ENCODE measurements at regions not wholly inside any gene's neighbourhood (a gene's known extent, or its start where the extent isn't known, plus 50 kb on each side); places are given as distances from the start of the nearest gene placed in this dataset.

DNA sequence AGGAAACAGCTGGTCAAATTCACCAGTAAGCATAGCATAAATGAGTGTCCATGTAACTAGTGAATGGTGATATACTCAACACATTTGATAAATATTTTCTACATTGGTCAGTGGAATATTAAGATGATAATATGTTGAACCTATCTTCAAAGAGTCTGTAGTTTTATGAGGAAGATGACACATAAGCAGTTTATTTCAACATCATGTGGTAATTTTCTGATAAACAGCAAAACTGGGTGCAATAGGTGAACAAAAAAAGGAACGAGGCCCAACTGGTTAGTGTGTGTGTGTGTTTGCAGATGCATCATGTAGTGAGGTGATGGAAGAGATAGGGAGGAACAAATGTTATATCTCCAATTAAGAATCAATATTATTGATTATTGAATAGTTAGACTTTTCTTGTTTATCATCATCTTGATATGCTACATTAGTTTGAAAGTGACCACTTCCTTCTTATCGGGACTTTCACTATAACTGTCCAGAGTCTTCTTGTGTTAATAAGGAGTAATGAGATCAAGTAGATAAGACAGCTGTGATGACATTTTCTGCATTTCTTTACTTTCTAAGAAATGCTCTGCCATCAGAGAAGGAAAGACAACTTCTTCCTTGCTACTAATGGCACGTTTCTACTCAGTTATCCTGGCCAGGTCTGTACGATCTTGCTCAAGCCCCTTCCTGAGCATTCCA is 270.7 kb downstream of the ETS1 start:
- TF ChIP-seq, protein P1, sequence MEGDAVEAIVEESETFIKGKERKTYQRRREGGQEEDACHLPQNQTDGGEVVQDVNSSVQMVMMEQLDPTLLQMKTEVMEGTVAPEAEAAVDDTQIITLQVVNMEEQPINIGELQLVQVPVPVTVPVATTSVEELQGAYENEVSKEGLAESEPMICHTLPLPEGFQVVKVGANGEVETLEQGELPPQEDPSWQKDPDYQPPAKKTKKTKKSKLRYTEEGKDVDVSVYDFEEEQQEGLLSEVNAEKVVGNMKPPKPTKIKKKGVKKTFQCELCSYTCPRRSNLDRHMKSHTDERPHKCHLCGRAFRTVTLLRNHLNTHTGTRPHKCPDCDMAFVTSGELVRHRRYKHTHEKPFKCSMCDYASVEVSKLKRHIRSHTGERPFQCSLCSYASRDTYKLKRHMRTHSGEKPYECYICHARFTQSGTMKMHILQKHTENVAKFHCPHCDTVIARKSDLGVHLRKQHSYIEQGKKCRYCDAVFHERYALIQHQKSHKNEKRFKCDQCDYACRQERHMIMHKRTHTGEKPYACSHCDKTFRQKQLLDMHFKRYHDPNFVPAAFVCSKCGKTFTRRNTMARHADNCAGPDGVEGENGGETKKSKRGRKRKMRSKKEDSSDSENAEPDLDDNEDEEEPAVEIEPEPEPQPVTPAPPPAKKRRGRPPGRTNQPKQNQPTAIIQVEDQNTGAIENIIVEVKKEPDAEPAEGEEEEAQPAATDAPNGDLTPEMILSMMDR (IDR thresholded peaks at IDR 0.05), result no peak
- no peaks in the 10 kb centered on the region for H3K36me3 ChIP-seq
- H3K27ac ChIP-seq, result no peak overlapping the region
- H3K9me3 ChIP-seq, result no peaks in the 10 kb centered on the region
- no peaks in the 10 kb centered on the region for H3K4me1 ChIP-seq
- H3K27me3 ChIP-seq, result no peaks in the 10 kb centered on the region
- no peak for DNase-seq (ENCODE audit: low spot score)
- no peak overlapping the region for H3K4me3 ChIP-seq

DNA sequence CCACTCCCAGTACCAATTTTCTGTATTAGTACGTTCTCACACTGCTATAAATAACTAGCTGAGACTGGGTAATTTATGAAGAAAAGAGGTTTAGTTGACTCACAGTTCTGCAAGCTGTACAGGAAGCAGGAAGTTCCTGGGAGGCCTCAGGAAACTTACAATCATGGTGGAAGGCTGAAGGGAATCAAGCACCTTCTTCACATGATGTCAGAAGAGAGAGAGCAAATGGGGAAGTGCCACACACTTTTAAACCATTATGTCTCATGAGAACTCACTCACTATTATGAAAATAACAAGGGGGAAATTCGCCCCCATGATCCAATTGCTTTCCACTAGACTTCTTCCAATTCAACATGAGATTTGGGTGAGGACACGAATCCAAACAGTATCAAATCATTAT is 271.4 kb downstream of the ETS1 start:
- DNase-seq (ENCODE audit: low spot score), result no peak
- Histone ChIP-seq H3K36me3 (no peaks in the 10 kb centered on the region), H3K27me3 (no peaks in the 10 kb centered on the region)

DNA sequence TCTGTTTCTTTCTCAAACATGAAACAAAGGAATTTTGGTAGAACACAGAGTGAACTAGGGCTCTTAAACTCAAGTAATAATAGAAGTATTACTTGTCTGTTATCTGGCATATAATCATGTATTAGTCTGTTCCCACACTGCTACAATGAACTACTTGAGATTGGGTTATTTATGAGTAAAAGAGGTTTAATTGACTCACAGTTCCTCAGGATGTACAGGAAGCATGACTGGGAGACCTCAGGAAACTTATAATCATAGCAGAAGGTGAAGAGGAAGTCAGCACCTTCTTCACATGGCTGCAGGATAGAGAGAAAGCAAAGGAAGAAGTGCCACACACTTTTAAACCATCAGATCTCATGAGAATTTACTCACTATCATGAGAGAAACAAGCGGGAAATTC is 273.4 kb downstream of the ETS1 start:
- TF ChIP-seq, protein P1 (IDR thresholded peaks at IDR 0.05), result no peak
- no peak overlapping the region for H3K27ac ChIP-seq
- DNase-seq (ENCODE audit: low spot score), result no peak
- H3K4me1 ChIP-seq, result no peaks in the 10 kb centered on the region
- H3K27me3 ChIP-seq, result no peaks in the 10 kb centered on the region
- H3K4me3 ChIP-seq, result no peak overlapping the region
- H3K36me3 ChIP-seq, result no peaks in the 10 kb centered on the region
- no peaks in the 10 kb centered on the region for H3K9me3 ChIP-seq

More for the DNA sequence above, 271.4 kb downstream of the ETS1 start:
- Histone ChIP-seq H3K9me3 (no peaks in the 10 kb centered on the region), H3K27ac (no peak overlapping the region), H3K4me3 (no peak overlapping the region), H3K4me1 (no peaks in the 10 kb centered on the region)
- TF ChIP-seq, protein P1 (IDR thresholded peaks at IDR 0.05), result no peak

DNA sequence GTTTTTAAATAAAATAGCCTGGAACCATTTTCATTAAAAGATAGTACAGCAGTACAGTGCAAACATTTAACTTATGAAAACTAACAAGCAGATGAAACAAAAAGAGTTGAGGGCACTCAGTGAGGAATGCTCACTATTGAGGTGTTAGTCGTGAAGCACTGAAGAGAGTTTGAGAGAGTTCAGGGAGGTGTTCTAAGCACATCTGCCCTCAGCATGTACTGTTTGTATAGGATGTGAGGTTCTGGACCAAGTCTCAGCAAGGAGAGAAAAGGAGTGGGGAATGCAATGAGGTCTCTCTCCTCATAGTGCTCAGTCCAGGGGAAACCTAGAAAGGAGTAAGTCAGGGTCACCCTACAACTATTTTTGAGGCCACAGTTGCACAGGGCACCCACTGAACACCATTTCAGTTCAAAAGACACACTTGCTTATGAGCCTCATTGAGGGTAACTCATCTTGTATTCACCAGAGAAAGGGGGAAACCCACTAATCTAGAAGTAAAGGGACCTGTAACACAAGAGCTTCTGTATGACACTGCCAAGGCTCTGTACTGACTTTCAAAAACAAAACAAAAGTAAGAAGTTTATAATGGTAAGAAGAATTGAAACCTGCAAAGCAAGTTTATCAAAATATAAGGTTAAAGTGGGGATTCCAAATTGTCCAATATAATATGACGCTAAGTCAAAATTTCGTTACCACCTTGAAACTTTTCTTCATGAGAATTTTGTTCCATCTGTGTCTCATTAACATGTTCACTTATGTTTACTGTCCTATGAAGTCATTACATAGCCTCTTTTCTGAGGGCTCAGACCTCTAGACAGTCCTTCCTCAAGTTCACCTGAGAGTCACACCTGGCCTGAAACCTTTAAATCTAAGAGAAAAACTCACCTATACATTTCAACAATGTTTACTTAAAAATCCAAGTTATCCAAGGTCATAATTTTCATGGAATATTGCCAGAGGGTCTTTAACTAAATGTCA is 275.3 kb downstream of the ETS1 start:
- H3K4me3 ChIP-seq, result no peak overlapping the region
- H3K9me3 ChIP-seq, result no peaks in the 10 kb centered on the region
- no peaks in the 10 kb centered on the region for H3K36me3 ChIP-seq
- H3K27me3 ChIP-seq, result no peaks in the 10 kb centered on the region
- no peak overlapping the region for H3K27ac ChIP-seq
- no peaks in the 10 kb centered on the region for H3K4me1 ChIP-seq
- TF ChIP-seq, protein P1 (IDR thresholded peaks at IDR 0.05), result no peak
- no peak for DNase-seq (ENCODE audit: low spot score)

DNA sequence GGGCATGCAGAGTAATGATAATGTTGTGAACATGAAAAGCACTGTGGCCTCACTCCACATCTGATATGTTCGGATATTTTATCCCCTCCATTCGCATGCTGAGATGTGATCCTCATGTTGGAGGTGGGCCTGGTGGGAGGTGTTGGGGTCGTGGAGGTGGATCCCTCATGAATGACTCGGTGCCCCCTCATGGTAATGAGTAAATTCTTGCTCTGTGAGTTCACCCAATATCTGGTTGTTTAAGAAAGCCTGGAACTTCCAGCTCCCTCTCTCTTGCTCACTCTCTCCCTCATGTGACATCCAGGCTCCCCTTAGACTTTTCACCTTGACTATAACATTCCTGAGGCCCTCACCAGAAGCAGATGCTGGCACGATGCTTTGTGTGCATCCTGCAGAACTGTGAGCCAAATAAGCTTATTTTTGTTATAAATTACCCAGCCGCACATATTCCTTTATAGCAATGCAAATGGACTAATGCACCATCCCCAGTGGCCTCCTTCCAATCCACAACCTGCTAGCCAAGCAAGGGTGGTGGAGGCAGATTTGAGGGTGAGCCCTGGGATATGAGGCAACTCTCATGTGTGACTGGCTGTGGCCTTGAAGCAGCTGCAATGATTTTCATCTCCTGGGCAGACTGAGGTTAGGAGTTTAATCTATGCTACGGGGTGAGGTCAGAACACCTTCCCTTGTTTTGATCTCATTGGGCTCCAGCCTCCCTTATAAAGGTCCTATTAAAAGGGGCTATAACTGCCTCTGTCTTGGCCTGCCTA is 276.5 kb downstream of the ETS1 start:
- DNase-seq (ENCODE audit: low spot score), result no peak
- H3K9me3 ChIP-seq, result no peaks in the 10 kb centered on the region
- TF ChIP-seq, protein P1 (IDR thresholded peaks at IDR 0.05), result no peak

More for the DNA sequence above, 276.5 kb downstream of the ETS1 start:
- H3K4me3 ChIP-seq, result no peak overlapping the region
- H3K27me3 ChIP-seq, result no peaks in the 10 kb centered on the region
- H3K4me1 ChIP-seq, result no peaks in the 10 kb centered on the region
- H3K27ac ChIP-seq, result no peak overlapping the region
- H3K36me3 ChIP-seq, result no peaks in the 10 kb centered on the region

All from right atrium auricular region (tissue), 2 donors.